22Rv1 (cell line): ENCODE measurements at regions not wholly inside any gene's neighbourhood (a gene's known extent, or its start where the extent isn't known, plus 50 kb on each side); places are given as distances from the start of the nearest gene placed in this dataset.

Experiments used
- CTCF ChIP-seq: fragments of 450-650 bp; IDR thresholded peaks from 2 replicates; pipeline ENCODE4 v1.5.1; 2017; ENCODE audit warnings: mild to moderate bottlenecking
- ZFX ChIP-seq: fragments of 450-650 bp; IDR thresholded peaks from 2 replicates; pipeline ENCODE4 v1.6.1; 2017; ENCODE audit warnings: antibody characterized with exemption, borderline replicate concordance

GRCh38 chr2:129711816-129712675 is 267.4 kb upstream of the RAB6C start:
- TF ChIP-seq CTCF = no peak
- no peak for TF ChIP-seq ZFX
